ENCODE measurements at regions not wholly inside any gene's neighbourhood (a gene's known extent, or its start where the extent isn't known, plus 50 kb on each side); places are given as distances from the start of the nearest gene placed in this dataset.

DNA sequence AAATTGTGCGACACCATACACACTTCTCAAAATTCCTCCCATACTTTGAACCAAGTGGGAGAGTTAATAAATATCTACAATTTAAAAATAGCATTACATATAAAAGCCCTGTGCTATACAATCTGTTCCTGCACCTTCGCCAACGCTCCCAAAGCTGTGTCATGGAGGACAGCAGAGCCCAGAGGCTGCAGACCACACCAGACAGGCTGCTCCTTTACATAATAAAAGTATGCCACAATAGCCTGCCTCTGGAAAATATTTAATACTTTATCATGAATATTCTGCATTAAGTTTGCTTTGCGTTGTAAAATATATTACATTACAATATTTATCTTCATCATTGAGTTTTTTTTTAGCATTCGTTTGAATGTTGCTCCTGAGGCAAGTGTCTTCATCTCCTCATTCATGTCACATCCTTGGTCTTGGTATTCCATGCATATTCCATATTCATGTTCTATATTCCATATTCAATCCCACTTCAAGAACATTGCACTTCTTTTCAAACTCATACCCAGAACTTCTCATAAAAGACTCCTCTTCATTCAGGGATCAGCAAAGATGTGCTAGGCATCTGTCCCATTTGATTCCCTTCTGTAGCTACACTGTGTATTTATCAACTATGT, 663.9 kb downstream of the POM121L12 start:
- TF ChIP-seq, protein P1, sequence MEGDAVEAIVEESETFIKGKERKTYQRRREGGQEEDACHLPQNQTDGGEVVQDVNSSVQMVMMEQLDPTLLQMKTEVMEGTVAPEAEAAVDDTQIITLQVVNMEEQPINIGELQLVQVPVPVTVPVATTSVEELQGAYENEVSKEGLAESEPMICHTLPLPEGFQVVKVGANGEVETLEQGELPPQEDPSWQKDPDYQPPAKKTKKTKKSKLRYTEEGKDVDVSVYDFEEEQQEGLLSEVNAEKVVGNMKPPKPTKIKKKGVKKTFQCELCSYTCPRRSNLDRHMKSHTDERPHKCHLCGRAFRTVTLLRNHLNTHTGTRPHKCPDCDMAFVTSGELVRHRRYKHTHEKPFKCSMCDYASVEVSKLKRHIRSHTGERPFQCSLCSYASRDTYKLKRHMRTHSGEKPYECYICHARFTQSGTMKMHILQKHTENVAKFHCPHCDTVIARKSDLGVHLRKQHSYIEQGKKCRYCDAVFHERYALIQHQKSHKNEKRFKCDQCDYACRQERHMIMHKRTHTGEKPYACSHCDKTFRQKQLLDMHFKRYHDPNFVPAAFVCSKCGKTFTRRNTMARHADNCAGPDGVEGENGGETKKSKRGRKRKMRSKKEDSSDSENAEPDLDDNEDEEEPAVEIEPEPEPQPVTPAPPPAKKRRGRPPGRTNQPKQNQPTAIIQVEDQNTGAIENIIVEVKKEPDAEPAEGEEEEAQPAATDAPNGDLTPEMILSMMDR (conservative IDR thresholded peaks at IDR 0.05; ENCODE audit: low read depth, low read length) = no peak
- TF ChIP-seq NFE2L2 (IDR thresholded peaks at IDR 0.05; ENCODE audit: low read depth, low read length) (no peak), RCOR1 (IDR thresholded peaks at IDR 0.05; ENCODE audit: insufficient replicate concordance, low read length) (no peak), BHLHE40 (IDR thresholded peaks at IDR 0.05; ENCODE audit: low read depth, low read length) (no peak)
- POLR2A ChIA-PET (ENCODE audit: unreplicated experiment) = no interaction called here

More for the DNA sequence above, 663.9 kb downstream of the POM121L12 start:
- H3K9ac ChIP-seq (ENCODE audit: low read depth, low read length) = no peak overlapping the region
- no peak overlapping the region for H2AK5ac ChIP-seq (ENCODE audit: low read depth, low read length)
- no peak overlapping the region for H3K27ac ChIP-seq (ENCODE audit: insufficient read depth, low read length)
- no peaks in the 10 kb centered on the region for H3K27me3 ChIP-seq (ENCODE audit: control insufficient read depth, insufficient read depth, low read length)
- H4K5ac ChIP-seq (ENCODE audit: low read depth, low read length) = no peak overlapping the region
- ATAC-seq (ENCODE audit: low read depth) (no peak), DNase-seq (no peak)
- no peak overlapping the region for H2AFZ ChIP-seq (replicated peaks; ENCODE audit: low read length, poor library complexity)
- no peak overlapping the region for H3K18ac ChIP-seq (ENCODE audit: low read depth, low read length)
- H3K4me1 ChIP-seq (ENCODE audit: control insufficient read depth, insufficient read depth, low read length) = no peaks in the 10 kb centered on the region
- no peak overlapping the region for H2BK20ac ChIP-seq (ENCODE audit: low read depth, low read length)
- no peak overlapping the region for H4K91ac ChIP-seq (ENCODE audit: insufficient read depth, low read depth, low read length)
- H3K36me3 ChIP-seq (ENCODE audit: control insufficient read depth, insufficient read depth, low read length) = no peaks in the 10 kb centered on the region
- 57% methylated on average over 1 of the region's 5 CpGs; no CpG with 5 or more reads in 1 of the 2 experiments for WGBS, 2 experiments (ENCODE audit: extremely low coverage in 2 of 2, insufficient read length in 1 of 2)
- H2AK9ac ChIP-seq (replicated peaks; ENCODE audit: low read depth, low read length, poor library complexity) = no peak overlapping the region
- no peak overlapping the region for H3K4ac ChIP-seq (ENCODE audit: low read depth, low read length)
- H3K79me1 ChIP-seq (ENCODE audit: low read depth in 1 of 2, low read length in 2 of 2) = no peaks in the 10 kb centered on the region
- no peak overlapping the region for H4K8ac ChIP-seq (ENCODE audit: low read depth in 2 of 2, low read length in 2 of 2)
- H3K4me3 ChIP-seq (ENCODE audit: insufficient read depth, low read depth, low read length) = no peak overlapping the region
- BruUV-seq (replicated peaks) = no TSS peak
- H3K14ac ChIP-seq (replicated peaks; ENCODE audit: low read depth, low read length) = no peak overlapping the region
- no peak overlapping the region for H2BK120ac ChIP-seq (ENCODE audit: low read depth, low read length)
- no peaks in the 10 kb centered on the region for H4K20me1 ChIP-seq (ENCODE audit: insufficient read depth, low read length)
- no peaks in the 10 kb centered on the region for H3K9me1 ChIP-seq (ENCODE audit: insufficient read depth, low read length)
- H3K4me2 ChIP-seq (ENCODE audit: low read depth, low read length) = no peak overlapping the region
- CTCF ChIA-PET = no interaction called here
- no peak overlapping the region for H3K56ac ChIP-seq (ENCODE audit: extremely low read depth, insufficient read depth, low read length)
- H3K23ac ChIP-seq (ENCODE audit: low read depth, low read length) = no peak overlapping the region
- no peak overlapping the region for H2BK15ac ChIP-seq (ENCODE audit: low read depth, low read length)
- intact Hi-C loops (cut with micrococcal nuclease) = no loop called here
- H2BK5ac ChIP-seq (ENCODE audit: low read depth, low read length, poor library complexity, severe bottlenecking) = no peak overlapping the region
- dilution Hi-C loops (cut with HindIII; ENCODE audit: low sequenced_read_pairs, unreplicated experiment) = no loop called here
- in situ Hi-C loops (cut with MboI; ENCODE audit: low sequenced_read_pairs) = no loop called here
- H3K9me3 ChIP-seq (ENCODE audit: control insufficient read depth, insufficient read depth, low read length) = no peaks in the 10 kb centered on the region
